Thoracic aorta (tissue), 2 donors: ENCODE measurements at regions not wholly inside any gene's neighbourhood (a gene's known extent, or its start where the extent isn't known, plus 50 kb on each side); places are given as distances from the start of the nearest gene placed in this dataset.

Experiments used
- ATAC-seq: fragments of 150-250 bp; one replicate; pipeline ENCODE4 v1.8.0; 2017; ENCODE audit warnings: low read depth; ENCODE audit not compliant: insufficient number of reproducible peaks, low FRiP score
- DNase-seq: peaks from one replicate; pipeline ENCODE4 v3.0.0-alpha.2; 2020; ENCODE audit warnings: low spot score
- H3K27ac ChIP-seq, 2 donors: fragments of 200-600 bp; sonication (generic); 1 replicate in 1 of 2; 2 replicates in 1 of 2; pipeline ENCODE4 v1.5.1; 2016; ENCODE audit warnings: mild to moderate bottlenecking in 2 of 2, moderate library complexity in 2 of 2
- H3K27me3 ChIP-seq: fragments of 200-600 bp; sonication (generic); replicated peaks from 2 replicates; pipeline ENCODE4 v1.6.0; 2016; ENCODE audit warnings: mild to moderate bottlenecking; ENCODE audit not compliant: insufficient read depth
- H3K36me3 ChIP-seq: fragments of 200-600 bp; sonication (generic); one replicate; pipeline ENCODE4 v1.5.1; 2016
- H3K4me1 ChIP-seq, 2 donors: fragments of 200-600 bp; sonication (generic); 1 replicate in 1 of 2; 2 replicates in 1 of 2; pipeline versions ENCODE4 v1.5.1 to v1.6.0; 2016; ENCODE audit warnings: low read depth in 2 of 2, mild to moderate bottlenecking in 1 of 2; ENCODE audit not compliant: control insufficient read depth in 1 of 2
- H3K4me3 ChIP-seq: fragments of 200-600 bp; sonication (generic); 2 replicates; pipeline ENCODE4 v1.5.1; 2016; ENCODE audit warnings: mild to moderate bottlenecking
- H3K9me3 ChIP-seq: fragments of 200-600 bp; sonication (generic); 2 replicates; pipeline ENCODE4 v1.5.1; 2016
- TF ChIP-seq, protein P1 (sequence below): fragments of 200-600 bp; sonication (generic); IDR thresholded peaks from one replicate; pipeline ENCODE4 v1.5.1; 2019; ENCODE audit warnings: antibody characterized with exemption

- H3K4me3 ChIP-seq = no peak overlapping the region
- TF ChIP-seq, protein P1, sequence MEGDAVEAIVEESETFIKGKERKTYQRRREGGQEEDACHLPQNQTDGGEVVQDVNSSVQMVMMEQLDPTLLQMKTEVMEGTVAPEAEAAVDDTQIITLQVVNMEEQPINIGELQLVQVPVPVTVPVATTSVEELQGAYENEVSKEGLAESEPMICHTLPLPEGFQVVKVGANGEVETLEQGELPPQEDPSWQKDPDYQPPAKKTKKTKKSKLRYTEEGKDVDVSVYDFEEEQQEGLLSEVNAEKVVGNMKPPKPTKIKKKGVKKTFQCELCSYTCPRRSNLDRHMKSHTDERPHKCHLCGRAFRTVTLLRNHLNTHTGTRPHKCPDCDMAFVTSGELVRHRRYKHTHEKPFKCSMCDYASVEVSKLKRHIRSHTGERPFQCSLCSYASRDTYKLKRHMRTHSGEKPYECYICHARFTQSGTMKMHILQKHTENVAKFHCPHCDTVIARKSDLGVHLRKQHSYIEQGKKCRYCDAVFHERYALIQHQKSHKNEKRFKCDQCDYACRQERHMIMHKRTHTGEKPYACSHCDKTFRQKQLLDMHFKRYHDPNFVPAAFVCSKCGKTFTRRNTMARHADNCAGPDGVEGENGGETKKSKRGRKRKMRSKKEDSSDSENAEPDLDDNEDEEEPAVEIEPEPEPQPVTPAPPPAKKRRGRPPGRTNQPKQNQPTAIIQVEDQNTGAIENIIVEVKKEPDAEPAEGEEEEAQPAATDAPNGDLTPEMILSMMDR = no peak
- no peaks in the 10 kb centered on the region for H3K9me3 ChIP-seq
- H3K27ac ChIP-seq = no peak overlapping the region
- H3K27me3 ChIP-seq = no peaks in the 10 kb centered on the region
- DNase-seq = no peak
- H3K4me1 ChIP-seq = no peaks in the 10 kb centered on the region
- ATAC-seq = no peak
- H3K36me3 ChIP-seq = no peaks in the 10 kb centered on the region
Measured at GRCh38 chr4:35511851-35512250, 732.5 kb downstream of the ARAP2 start.

DNA sequence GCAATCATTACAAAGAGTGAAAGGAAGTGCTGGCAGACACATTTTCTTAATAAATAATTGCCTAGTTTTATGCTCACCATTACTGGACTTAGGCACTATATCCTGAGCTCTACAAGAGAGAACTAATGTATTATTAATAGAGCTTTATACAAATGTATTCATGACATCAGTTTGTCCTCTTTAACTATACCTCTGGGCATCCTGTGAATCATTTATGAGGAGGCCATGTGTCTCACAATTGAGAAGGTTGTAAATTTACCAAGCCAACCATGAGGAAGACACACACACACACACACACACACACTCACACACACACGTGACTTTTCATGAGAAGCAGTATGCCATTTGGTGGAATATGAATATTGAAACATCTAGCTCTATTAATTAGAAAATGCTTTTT, 728.2 kb downstream of the ARAP2 start:
- no peaks in the 10 kb centered on the region for H3K9me3 ChIP-seq
- ATAC-seq (no peak), DNase-seq (no peak)
- no peaks in the 10 kb centered on the region for H3K4me1 ChIP-seq
- no peaks in the 10 kb centered on the region for H3K36me3 ChIP-seq
- no peak overlapping the region for H3K4me3 ChIP-seq
- TF ChIP-seq, protein P1 = no peak
- H3K27ac ChIP-seq = no peak overlapping the region
- no peaks in the 10 kb centered on the region for H3K27me3 ChIP-seq

DNA sequence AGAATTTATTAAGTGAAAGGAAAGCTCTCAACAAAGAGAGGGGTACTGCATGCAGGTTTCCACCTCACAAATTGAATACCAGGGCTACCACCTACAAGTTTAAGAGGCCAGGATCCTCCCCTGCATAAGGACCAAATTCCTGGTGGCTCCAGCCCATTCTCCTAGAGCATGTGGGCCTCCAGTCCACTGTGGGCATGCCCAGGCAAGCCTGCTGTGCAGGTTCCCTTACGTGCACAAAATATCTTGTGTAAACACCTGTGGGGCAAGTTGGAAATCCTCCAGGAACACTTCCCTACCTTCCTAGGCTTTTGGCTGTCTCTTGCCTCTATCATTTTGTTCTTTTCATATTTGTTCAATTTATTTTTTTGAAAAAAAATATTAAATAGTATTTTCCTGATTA, 724.3 kb downstream of the ARAP2 start:
- H3K27me3 ChIP-seq = no peaks in the 10 kb centered on the region
- no peaks in the 10 kb centered on the region for H3K4me1 ChIP-seq
- ATAC-seq (no peak), DNase-seq (no peak)
- H3K9me3 ChIP-seq = no peaks in the 10 kb centered on the region
- TF ChIP-seq, protein P1 = no peak
- no peak overlapping the region for H3K4me3 ChIP-seq
- H3K27ac ChIP-seq = no peak overlapping the region
- no peaks in the 10 kb centered on the region for H3K36me3 ChIP-seq

GRCh38 chr4:35521682-35522081, 722.6 kb downstream of the ARAP2 start:
- ATAC-seq (no peak), DNase-seq (no peak)
- H3K4me1 ChIP-seq = no peaks in the 10 kb centered on the region
- no peaks in the 10 kb centered on the region for H3K9me3 ChIP-seq
- H3K36me3 ChIP-seq = no peaks in the 10 kb centered on the region
- no peak overlapping the region for H3K27ac ChIP-seq
- no peaks in the 10 kb centered on the region for H3K27me3 ChIP-seq
- no peak overlapping the region for H3K4me3 ChIP-seq
- TF ChIP-seq, protein P1 = no peak

DNA sequence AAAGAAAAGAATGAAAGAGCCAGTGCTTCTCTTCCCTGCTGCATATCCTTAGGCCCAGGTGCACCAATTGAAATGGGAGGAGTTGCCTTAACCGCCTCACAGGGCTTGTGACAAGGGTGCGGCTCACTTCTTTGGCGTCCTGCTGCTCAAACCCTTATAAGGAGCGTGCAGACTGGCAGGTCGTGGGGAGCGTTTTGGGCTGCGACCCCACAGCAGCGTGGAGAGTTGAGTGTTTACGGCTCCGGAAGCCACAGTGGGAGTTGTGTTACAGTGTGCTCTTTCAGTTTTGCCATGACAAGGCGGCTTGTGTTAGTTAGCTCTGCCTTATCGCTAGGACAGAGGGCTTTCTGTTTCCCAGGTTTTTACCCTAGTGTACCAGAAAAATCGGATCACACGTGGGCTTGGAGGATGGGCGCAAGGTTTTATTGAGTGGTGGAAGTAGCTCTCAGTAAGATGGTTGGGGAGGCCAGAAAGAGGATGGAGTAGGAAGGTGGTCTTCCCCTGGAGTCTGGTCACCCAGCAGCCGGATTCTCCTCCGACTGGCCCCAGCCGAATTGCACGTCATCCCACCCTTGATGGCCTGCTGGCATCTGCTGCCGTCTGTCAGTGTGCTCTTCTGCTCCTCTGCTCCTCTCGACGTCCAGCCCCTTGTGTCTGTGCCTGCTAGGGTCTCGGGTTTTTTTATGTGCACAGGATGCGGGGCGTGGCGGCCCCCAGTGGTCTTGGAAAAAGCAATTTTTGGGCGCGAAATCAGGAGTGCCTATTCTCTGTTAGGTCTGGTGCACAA, 718.9 kb downstream of the ARAP2 start:
- H3K36me3 ChIP-seq = no peaks in the 10 kb centered on the region
- no peaks in the 10 kb centered on the region for H3K4me1 ChIP-seq
- no peaks in the 10 kb centered on the region for H3K9me3 ChIP-seq
- no peak overlapping the region for H3K4me3 ChIP-seq
- no peak for ATAC-seq
- TF ChIP-seq, protein P1 = no peak
- H3K27ac ChIP-seq = no peak overlapping the region
- DNase-seq = no peak
- no peaks in the 10 kb centered on the region for H3K27me3 ChIP-seq
